ENCODE measurements at regions not wholly inside any gene's neighbourhood (a gene's known extent, or its start where the extent isn't known, plus 50 kb on each side); places are given as distances from the start of the nearest gene placed in this dataset.

DNA sequence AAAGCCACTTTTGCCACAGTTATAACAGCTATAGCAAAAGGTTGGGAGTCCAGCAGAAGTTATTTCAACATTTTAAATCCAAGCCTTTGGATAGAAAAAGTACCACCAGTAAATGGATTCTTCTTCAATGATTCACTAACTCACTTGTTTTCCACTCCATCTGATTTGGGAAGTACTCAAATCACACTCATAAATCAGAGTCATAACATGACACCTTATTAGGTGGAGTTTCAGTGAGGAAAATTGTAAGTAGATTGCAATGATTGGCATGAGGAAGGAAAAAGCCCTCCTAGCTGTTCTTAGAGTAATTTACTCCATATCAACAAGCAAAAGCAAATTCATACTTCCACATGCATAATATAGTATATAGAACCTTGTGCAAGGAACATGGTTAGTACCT lies 132.9 kb downstream of the NR4A2 start:
- H3K36me3 ChIP-seq (ENCODE audit: control insufficient read depth, insufficient read depth, low read length): no peaks in the 10 kb centered on the region
- no peaks in the 10 kb centered on the region for H3K9me3 ChIP-seq (replicated peaks; ENCODE audit: control insufficient read depth, low read depth, low read length)
- H3K4me3 ChIP-seq (ENCODE audit: low read length): no peak overlapping the region
- DNase-seq: no peak
- no peaks in the 10 kb centered on the region for H3K4me1 ChIP-seq (ENCODE audit: control insufficient read depth, insufficient read depth, low read length)
- no peak overlapping the region for H3K27ac ChIP-seq (ENCODE audit: low read length)
- H3K27me3 ChIP-seq (ENCODE audit: control insufficient read depth, insufficient read depth, low read length): no peaks in the 10 kb centered on the region

DNA sequence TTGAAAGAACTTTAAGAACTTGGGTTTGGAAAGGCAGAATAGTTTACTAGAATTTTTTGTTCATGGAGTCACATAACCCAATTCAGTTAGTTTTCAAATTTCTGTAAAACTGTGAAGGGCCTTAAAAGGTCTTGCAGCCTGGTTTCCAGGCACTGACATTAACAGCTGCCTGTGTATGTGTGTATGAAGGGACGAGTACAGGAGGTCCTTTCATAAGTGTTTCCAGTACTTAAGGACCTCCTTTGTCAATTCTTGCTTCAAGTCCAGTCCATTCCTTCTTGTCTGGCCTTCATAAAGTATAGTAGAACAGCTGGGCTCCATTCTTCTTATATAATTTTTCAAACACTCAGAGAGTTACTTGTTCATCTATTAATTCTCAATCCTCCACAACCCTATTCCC lies 136.5 kb downstream of the NR4A2 start:
- no peaks in the 10 kb centered on the region for H3K4me1 ChIP-seq (ENCODE audit: control insufficient read depth, insufficient read depth, low read length)
- peak; percentile 2 for DNase-seq
- H3K4me3 ChIP-seq (ENCODE audit: low read length): no peak overlapping the region
- no CpG with 5 or more reads among the region's 1 CpG for WGBS (ENCODE audit: insufficient coverage)
- H3K9me3 ChIP-seq (replicated peaks; ENCODE audit: control insufficient read depth, low read depth, low read length): no peaks in the 10 kb centered on the region
- no peaks in the 10 kb centered on the region for H3K36me3 ChIP-seq (ENCODE audit: control insufficient read depth, insufficient read depth, low read length)
- no peak overlapping the region for H3K27ac ChIP-seq (ENCODE audit: low read length)
- H3K27me3 ChIP-seq (ENCODE audit: control insufficient read depth, insufficient read depth, low read length): no peaks in the 10 kb centered on the region

DNA sequence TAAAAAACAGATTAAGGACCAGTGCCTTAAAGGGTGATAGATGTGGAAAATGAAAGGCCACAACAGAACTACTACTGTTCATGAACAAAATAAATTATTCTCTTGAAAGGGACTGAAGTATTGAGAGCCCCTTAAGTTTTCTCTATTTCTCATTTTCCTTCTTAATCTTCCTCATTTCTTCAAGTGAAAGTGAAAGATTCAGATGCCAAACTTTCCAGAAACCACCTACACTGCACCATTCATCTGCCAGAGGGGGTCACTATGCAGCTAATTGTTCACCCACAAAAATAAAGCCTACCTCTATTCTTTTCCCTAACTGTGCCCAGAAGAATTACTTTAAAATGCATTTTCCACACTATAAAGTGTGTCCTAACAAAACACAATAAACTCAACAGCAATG lies 140.1 kb downstream of the NR4A2 start:
- no peaks in the 10 kb centered on the region for H3K4me1 ChIP-seq (ENCODE audit: control insufficient read depth, insufficient read depth, low read length)
- peak; percentile 6 for DNase-seq

DNA sequence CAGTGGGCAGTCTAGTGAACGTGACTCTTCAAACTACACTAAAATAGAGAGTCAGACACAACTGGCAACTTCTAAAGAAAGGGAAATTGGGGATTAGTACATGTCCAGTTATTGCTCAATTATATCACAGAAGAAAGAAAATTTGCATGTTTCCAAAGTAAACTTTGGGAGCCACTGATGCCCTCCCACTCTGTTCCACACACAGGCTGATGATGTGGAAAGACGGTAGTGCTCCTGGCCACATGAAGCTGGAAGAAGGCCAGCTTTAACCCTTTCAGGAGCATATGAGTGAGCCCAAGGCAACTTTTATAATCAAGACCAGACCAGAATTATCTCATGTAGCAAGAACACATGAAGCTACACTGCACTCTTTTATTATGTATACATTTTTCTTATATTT lies 141.0 kb downstream of the NR4A2 start:
- H3K9me3 ChIP-seq (replicated peaks; ENCODE audit: control insufficient read depth, low read depth, low read length): no peaks in the 10 kb centered on the region
- no peak overlapping the region for H3K4me3 ChIP-seq (ENCODE audit: low read length)
- H3K27ac ChIP-seq (ENCODE audit: low read length): no peak overlapping the region
- 0% methylated on average over 1 of the region's 2 CpGs for WGBS (ENCODE audit: insufficient coverage)
- H3K36me3 ChIP-seq (ENCODE audit: control insufficient read depth, insufficient read depth, low read length): no peaks in the 10 kb centered on the region
- no peaks in the 10 kb centered on the region for H3K27me3 ChIP-seq (ENCODE audit: control insufficient read depth, insufficient read depth, low read length)
- DNase-seq: no peak
- no peaks in the 10 kb centered on the region for H3K4me1 ChIP-seq (ENCODE audit: control insufficient read depth, insufficient read depth, low read length)

More for the DNA sequence above, 140.1 kb downstream of the NR4A2 start:
- Histone ChIP-seq H3K27ac (ENCODE audit: low read length) (no peak overlapping the region), H3K27me3 (ENCODE audit: control insufficient read depth, insufficient read depth, low read length) (no peaks in the 10 kb centered on the region), H3K4me3 (ENCODE audit: low read length) (no peak overlapping the region), H3K36me3 (ENCODE audit: control insufficient read depth, insufficient read depth, low read length) (no peaks in the 10 kb centered on the region), H3K9me3 (replicated peaks; ENCODE audit: control insufficient read depth, low read depth, low read length) (no peaks in the 10 kb centered on the region)

DNA sequence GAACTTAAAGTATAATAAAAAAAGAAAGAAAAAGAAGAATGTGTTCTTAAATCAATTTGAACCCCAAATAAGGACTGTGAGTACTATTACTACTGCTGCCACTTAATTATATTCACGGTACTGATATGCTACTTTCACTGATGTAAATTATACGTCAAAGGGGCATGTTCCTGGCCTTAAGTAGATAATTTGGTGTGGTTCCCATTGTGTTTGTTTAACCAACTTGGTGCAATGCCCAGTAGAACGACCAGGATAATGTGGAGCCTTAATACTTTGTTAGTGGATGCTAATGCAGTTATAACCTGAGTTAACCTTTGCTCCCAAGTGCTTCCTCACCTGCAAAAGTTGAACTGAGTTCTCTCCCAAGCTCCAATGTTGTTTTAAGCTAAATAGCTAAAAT lies 142.0 kb downstream of the NR4A2 start:
- Histone ChIP-seq H3K36me3 (ENCODE audit: control insufficient read depth, insufficient read depth, low read length) (no peaks in the 10 kb centered on the region), H3K4me1 (ENCODE audit: control insufficient read depth, insufficient read depth, low read length) (no peaks in the 10 kb centered on the region), H3K4me3 (ENCODE audit: low read length) (no peak overlapping the region), H3K9me3 (replicated peaks; ENCODE audit: control insufficient read depth, low read depth, low read length) (no peaks in the 10 kb centered on the region), H3K27me3 (ENCODE audit: control insufficient read depth, insufficient read depth, low read length) (no peaks in the 10 kb centered on the region), H3K27ac (ENCODE audit: low read length) (no peak overlapping the region)
- no CpG with 5 or more reads among the region's 3 CpGs for WGBS (ENCODE audit: insufficient coverage)
- DNase-seq: no peak

DNA sequence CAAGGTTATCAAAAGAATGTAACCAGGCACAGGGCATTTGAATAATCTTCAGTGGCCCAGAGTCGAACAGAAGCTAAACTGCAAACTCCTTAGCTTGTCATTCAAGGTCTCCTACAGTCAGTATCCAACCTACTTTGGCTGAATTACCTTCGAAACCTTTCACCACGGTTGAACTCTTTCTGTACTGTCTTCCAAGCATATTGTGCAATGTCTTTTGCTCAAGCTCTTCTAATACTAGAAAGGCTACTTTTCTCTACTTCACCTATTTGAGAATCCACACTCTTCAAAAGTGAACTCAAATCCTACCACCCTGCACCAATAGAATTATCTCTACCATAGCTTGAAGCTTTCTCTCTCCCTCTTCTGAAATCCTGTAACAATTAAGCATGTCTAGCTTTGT lies 142.9 kb downstream of the NR4A2 start:
- Histone ChIP-seq H3K4me1 (ENCODE audit: control insufficient read depth, insufficient read depth, low read length) (no peaks in the 10 kb centered on the region), H3K4me3 (ENCODE audit: low read length) (no peak overlapping the region), H3K36me3 (ENCODE audit: control insufficient read depth, insufficient read depth, low read length) (no peaks in the 10 kb centered on the region), H3K9me3 (replicated peaks; ENCODE audit: control insufficient read depth, low read depth, low read length) (no peaks in the 10 kb centered on the region), H3K27me3 (ENCODE audit: control insufficient read depth, insufficient read depth, low read length) (no peaks in the 10 kb centered on the region), H3K27ac (ENCODE audit: low read length) (no peak overlapping the region)
- 74% methylated on average over 3 of the region's 3 CpGs for WGBS (ENCODE audit: insufficient coverage)
- DNase-seq: no peak

DNA sequence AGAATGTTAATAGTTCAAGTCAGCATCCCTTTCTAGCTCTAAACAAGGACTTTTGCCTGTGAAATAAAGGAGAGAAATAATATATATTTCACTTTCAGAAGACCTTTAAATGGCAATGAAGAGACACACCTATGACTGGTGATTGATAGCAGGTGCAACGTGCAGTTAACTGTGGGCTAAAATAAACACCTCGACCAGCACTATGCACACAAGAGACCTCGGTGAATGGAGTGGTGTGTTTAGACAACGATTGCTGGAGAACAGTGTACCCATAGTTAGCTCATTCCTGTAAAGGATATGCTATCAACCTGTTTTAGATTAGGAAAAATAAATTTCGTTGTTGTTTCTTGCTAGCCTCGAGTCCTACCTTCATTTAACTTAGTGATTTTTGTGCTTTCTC lies 143.4 kb downstream of the NR4A2 start:
- H3K9me3 ChIP-seq (replicated peaks; ENCODE audit: control insufficient read depth, low read depth, low read length): no peaks in the 10 kb centered on the region
- WGBS (ENCODE audit: insufficient coverage): no CpG with 5 or more reads among the region's 6 CpGs
- no peak for DNase-seq
- no peak overlapping the region for H3K27ac ChIP-seq (ENCODE audit: low read length)
- no peaks in the 10 kb centered on the region for H3K36me3 ChIP-seq (ENCODE audit: control insufficient read depth, insufficient read depth, low read length)
- no peaks in the 10 kb centered on the region for H3K27me3 ChIP-seq (ENCODE audit: control insufficient read depth, insufficient read depth, low read length)
- no peak overlapping the region for H3K4me3 ChIP-seq (ENCODE audit: low read length)
- H3K4me1 ChIP-seq (ENCODE audit: control insufficient read depth, insufficient read depth, low read length): no peaks in the 10 kb centered on the region

DNA sequence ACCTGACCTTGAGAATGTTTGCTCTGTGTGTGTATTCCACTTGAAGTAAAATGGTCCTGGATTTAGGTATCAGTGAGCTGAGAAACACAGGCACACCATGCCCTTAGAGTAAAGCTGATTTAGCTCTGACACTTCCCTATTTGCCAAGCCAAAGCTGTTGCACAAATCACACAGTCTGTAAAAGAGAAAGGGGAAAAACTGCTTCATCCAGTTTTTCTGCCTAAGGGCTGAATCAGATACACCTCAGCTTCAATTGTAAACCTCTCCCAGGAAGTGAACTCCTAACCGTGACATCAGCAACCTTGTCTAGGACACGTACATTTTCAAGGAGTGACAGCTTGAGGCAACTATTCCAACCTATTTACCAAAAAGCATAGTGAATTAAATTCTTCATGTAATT lies 150.4 kb downstream of the NR4A2 start:
- peak; percentile 3 for DNase-seq
- no peaks in the 10 kb centered on the region for H3K36me3 ChIP-seq (ENCODE audit: control insufficient read depth, insufficient read depth, low read length)
- no peaks in the 10 kb centered on the region for H3K9me3 ChIP-seq (replicated peaks; ENCODE audit: control insufficient read depth, low read depth, low read length)
- no peaks in the 10 kb centered on the region for H3K27me3 ChIP-seq (ENCODE audit: control insufficient read depth, insufficient read depth, low read length)
- WGBS (ENCODE audit: insufficient coverage): no CpG with 5 or more reads among the region's 2 CpGs
- no peaks in the 10 kb centered on the region for H3K4me1 ChIP-seq (ENCODE audit: control insufficient read depth, insufficient read depth, low read length)
- no peak overlapping the region for H3K4me3 ChIP-seq (ENCODE audit: low read length)
- no peak overlapping the region for H3K27ac ChIP-seq (ENCODE audit: low read length)

DNA sequence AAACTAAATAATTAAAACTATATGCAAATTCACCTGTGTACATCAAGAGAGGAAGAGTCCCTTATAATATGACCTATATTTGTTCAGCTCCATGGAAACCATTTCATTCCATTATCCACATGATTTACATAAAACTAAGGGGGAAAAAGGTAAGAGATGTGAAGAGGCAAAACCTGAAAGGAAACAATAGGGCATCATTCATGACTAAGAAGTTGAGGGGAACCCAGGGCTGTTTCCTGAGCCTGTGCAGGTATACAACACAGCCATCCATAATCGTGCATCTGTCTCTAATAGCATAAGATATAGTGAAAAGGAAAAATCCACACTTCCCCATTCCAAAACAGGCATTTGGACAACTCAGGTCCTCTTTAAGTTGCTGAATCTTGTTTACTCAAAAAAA lies 151.3 kb downstream of the NR4A2 start:
- no peak for DNase-seq
- Histone ChIP-seq H3K9me3 (replicated peaks; ENCODE audit: control insufficient read depth, low read depth, low read length) (no peaks in the 10 kb centered on the region), H3K27me3 (ENCODE audit: control insufficient read depth, insufficient read depth, low read length) (no peaks in the 10 kb centered on the region), H3K4me3 (ENCODE audit: low read length) (no peak overlapping the region), H3K27ac (ENCODE audit: low read length) (no peak overlapping the region), H3K4me1 (ENCODE audit: control insufficient read depth, insufficient read depth, low read length) (no peaks in the 10 kb centered on the region), H3K36me3 (ENCODE audit: control insufficient read depth, insufficient read depth, low read length) (no peaks in the 10 kb centered on the region)
- WGBS (ENCODE audit: insufficient coverage): no CpG with 5 or more reads among the region's 1 CpG

DNA sequence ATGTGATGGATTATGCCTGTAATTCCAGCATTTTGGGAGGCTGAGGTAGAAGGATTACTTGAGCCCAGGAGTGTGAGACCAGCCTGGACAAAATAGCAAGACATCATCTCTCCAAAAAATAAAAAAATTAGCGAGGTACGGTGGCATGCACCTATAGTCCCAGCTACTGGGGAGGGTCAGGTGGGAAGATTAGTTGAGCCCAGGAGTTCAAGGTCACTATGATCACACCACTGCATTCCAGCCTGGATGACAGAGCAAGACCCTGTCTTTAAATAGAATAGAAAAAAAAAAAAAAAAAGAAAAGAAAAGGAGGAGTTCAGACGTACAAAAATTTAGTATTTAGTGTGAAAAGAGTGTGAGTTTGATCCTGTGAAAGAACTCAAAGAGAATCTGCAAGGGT lies 154.9 kb downstream of the NR4A2 start:
- 86% methylated on average over 1 of the region's 3 CpGs for WGBS (ENCODE audit: insufficient coverage)
- Histone ChIP-seq H3K4me3 (ENCODE audit: low read length) (no peak overlapping the region), H3K36me3 (ENCODE audit: control insufficient read depth, insufficient read depth, low read length) (no peaks in the 10 kb centered on the region), H3K9me3 (replicated peaks; ENCODE audit: control insufficient read depth, low read depth, low read length) (no peaks in the 10 kb centered on the region), H3K4me1 (ENCODE audit: control insufficient read depth, insufficient read depth, low read length) (no peaks in the 10 kb centered on the region), H3K27me3 (ENCODE audit: control insufficient read depth, insufficient read depth, low read length) (no peaks in the 10 kb centered on the region), H3K27ac (ENCODE audit: low read length) (no peak overlapping the region)
- no peak for DNase-seq

DNA sequence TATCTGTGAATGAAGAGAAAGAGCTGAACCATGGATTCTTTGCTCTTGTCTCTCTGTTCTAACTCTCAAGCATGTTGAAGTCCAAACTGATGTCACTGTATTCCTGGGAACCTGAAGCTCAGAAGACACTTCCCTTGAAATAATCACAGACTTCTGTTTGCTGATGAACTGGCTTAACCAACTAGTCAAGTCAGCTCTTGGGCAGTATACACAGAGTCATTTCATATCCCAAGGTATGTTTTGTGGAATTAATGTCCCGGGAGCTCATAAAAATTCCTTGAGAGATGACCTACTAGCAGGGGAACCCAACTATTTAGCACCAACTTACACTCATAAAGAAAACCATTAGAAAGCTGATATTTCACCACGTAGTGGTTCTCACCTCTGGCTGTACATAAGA lies 156.6 kb downstream of the NR4A2 start:
- Histone ChIP-seq H3K4me3 (ENCODE audit: low read length) (no peak overlapping the region), H3K27ac (ENCODE audit: low read length) (no peak overlapping the region), H3K36me3 (ENCODE audit: control insufficient read depth, insufficient read depth, low read length) (no peaks in the 10 kb centered on the region), H3K4me1 (ENCODE audit: control insufficient read depth, insufficient read depth, low read length) (no peaks in the 10 kb centered on the region), H3K9me3 (replicated peaks; ENCODE audit: control insufficient read depth, low read depth, low read length) (no peaks in the 10 kb centered on the region), H3K27me3 (ENCODE audit: control insufficient read depth, insufficient read depth, low read length) (no peaks in the 10 kb centered on the region)
- no peak for DNase-seq
- no CpG with 5 or more reads among the region's 2 CpGs for WGBS (ENCODE audit: insufficient coverage)
